IMR-90 (cell line): ENCODE measurements at regions not wholly inside any gene's neighbourhood (a gene's known extent, or its start where the extent isn't known, plus 50 kb on each side); places are given as distances from the start of the nearest gene placed in this dataset.

Experiments
- ATAC-seq: fragments of 200-7000 bp; cut with Tn5 transposase; 2 replicates; pipeline ENCODE4 v1.9.1; 2020; ENCODE audit warnings: low read depth, mild to moderate bottlenecking, moderate library complexity
- BruUV-seq: library from RNA; stranded (reverse); fragments of 400-500 nt; replicated peaks from 2 replicates; lab custom pipeline; 2021; lab: Mats Ljungman, UMichigan
- CTCF ChIA-PET: fragments of 300-600 bp; formaldehyde crosslinking; extraction: SDS; loops from one replicate; lab custom pipeline; 2021; ENCODE audit warnings: antibody characterized with exemption; lab: Yijun Ruan, JAX
- POLR2A ChIA-PET: fragments of 300-600 bp; sonication (Branson Sonifier 250); formaldehyde crosslinking; loops from one replicate; lab custom pipeline; 2022; ENCODE audit warnings: antibody characterized with exemption; ENCODE audit not compliant: unreplicated experiment; lab: Charles Lee
- DNase-seq: peaks from one replicate; pipeline ENCODE4 v3.0.0; 2013
- H2AFZ ChIP-seq: replicated peaks from 2 replicates; pipeline ENCODE3; 2013; ENCODE audit warnings: low read length, mild to moderate bottlenecking; ENCODE audit not compliant: poor library complexity
- H2AK5ac ChIP-seq: 2 replicates; pipeline ENCODE4 v1.6.1; 2013; ENCODE audit warnings: low read depth, low read length, inconsistent platforms
- H2AK9ac ChIP-seq: replicated peaks from 2 replicates; pipeline ENCODE3; 2013; ENCODE audit warnings: mild to moderate bottlenecking, low read depth, low read length, moderate library complexity; ENCODE audit not compliant: poor library complexity
- H2BK120ac ChIP-seq: 2 replicates; pipeline ENCODE4 v1.6.1; 2013; ENCODE audit warnings: low read depth, low read length, inconsistent platforms
- H2BK15ac ChIP-seq: 3 replicates; pipeline ENCODE4 v1.6.1; 2013; ENCODE audit warnings: low read depth, low read length, inconsistent platforms
- H2BK20ac ChIP-seq: 2 replicates; pipeline ENCODE4 v1.6.1; 2013; ENCODE audit warnings: low read depth, mild to moderate bottlenecking, inconsistent platforms, low read length, moderate library complexity
- H2BK5ac ChIP-seq: 2 replicates; pipeline ENCODE4 v1.6.1; 2013; ENCODE audit warnings: mild to moderate bottlenecking, low read depth, low read length, inconsistent platforms; ENCODE audit not compliant: poor library complexity, severe bottlenecking
- H3K14ac ChIP-seq: replicated peaks from 2 replicates; pipeline ENCODE4 v1.6.1; 2013; ENCODE audit warnings: low read depth, low read length, inconsistent platforms
- H3K18ac ChIP-seq: 2 replicates; pipeline ENCODE4 v1.6.1; 2013; ENCODE audit warnings: low read depth, low read length, control low read depth
- H3K23ac ChIP-seq: 2 replicates; pipeline ENCODE4 v1.6.1; 2013; ENCODE audit warnings: low read depth, low read length, inconsistent platforms
- H3K27ac ChIP-seq: 2 replicates; pipeline ENCODE4 v1.5.1; 2013; ENCODE audit warnings: mild to moderate bottlenecking, control low read depth, low read length; ENCODE audit not compliant: insufficient read depth
- H3K27me3 ChIP-seq: 2 replicates; pipeline ENCODE4 v1.6.1; 2013; ENCODE audit warnings: low read length; ENCODE audit not compliant: control insufficient read depth, insufficient read depth
- H3K36me3 ChIP-seq: 2 replicates; pipeline ENCODE4 v1.6.1; 2013; ENCODE audit warnings: low read length, mixed read lengths; ENCODE audit not compliant: control insufficient read depth, insufficient read depth
- H3K4ac ChIP-seq: 2 replicates; pipeline ENCODE4 v1.6.1; 2013; ENCODE audit warnings: low read depth, low read length, inconsistent platforms
- H3K4me1 ChIP-seq: 2 replicates; pipeline ENCODE4 v1.6.1; 2013; ENCODE audit warnings: low read length, mixed read lengths; ENCODE audit not compliant: control insufficient read depth, insufficient read depth
- H3K4me2 ChIP-seq: 2 replicates; pipeline ENCODE4 v1.6.1; 2013; ENCODE audit warnings: low read depth, mild to moderate bottlenecking, control low read depth, low read length, moderate library complexity
- H3K4me3 ChIP-seq: 2 replicates; pipeline ENCODE4 v1.5.1; 2013; ENCODE audit warnings: low read depth, mild to moderate bottlenecking, control low read depth, low read length, moderate library complexity; ENCODE audit not compliant: insufficient read depth
- H3K56ac ChIP-seq: 2 replicates; pipeline ENCODE4 v1.6.1; 2013; ENCODE audit warnings: low read length, inconsistent platforms; ENCODE audit not compliant: insufficient read depth; ENCODE audit errors: extremely low read depth
- H3K79me1 ChIP-seq, 2 experiments: 2 replicates each; pipeline ENCODE4 v1.6.1; 2013; ENCODE audit warnings: low read length in 2 of 2, inconsistent platforms in 1 of 2, low read depth in 1 of 2
- H3K9ac ChIP-seq: 2 replicates; pipeline ENCODE4 v1.6.1; 2013; ENCODE audit warnings: low read depth, low read length, control low read depth
- H3K9me1 ChIP-seq: 2 replicates; pipeline ENCODE4 v1.6.1; 2013; ENCODE audit warnings: low read length, inconsistent platforms; ENCODE audit not compliant: insufficient read depth
- H3K9me3 ChIP-seq: 2 replicates; pipeline ENCODE4 v1.6.1; 2013; ENCODE audit warnings: low read length; ENCODE audit not compliant: control insufficient read depth, insufficient read depth
- H4K20me1 ChIP-seq: 2 replicates; pipeline ENCODE4 v1.6.1; 2013; ENCODE audit warnings: low read length, inconsistent platforms; ENCODE audit not compliant: insufficient read depth
- H4K5ac ChIP-seq: 2 replicates; pipeline ENCODE4 v1.6.1; 2013; ENCODE audit warnings: mild to moderate bottlenecking, low read depth, low read length, control low read depth
- H4K8ac ChIP-seq, 2 experiments: 2 replicates each; pipeline ENCODE4 v1.6.1; 2013; ENCODE audit warnings: low read depth in 2 of 2, low read length in 2 of 2, control low read depth in 1 of 2, inconsistent platforms in 1 of 2
- H4K91ac ChIP-seq: 2 replicates; pipeline ENCODE4 v1.6.1; 2013; ENCODE audit warnings: low read depth, low read length, inconsistent platforms; ENCODE audit not compliant: insufficient read depth
- BHLHE40 ChIP-seq: fragments of 150-350 bp; IDR thresholded peaks from 2 replicates; pipeline ENCODE4 v1.6.1; 2016; ENCODE audit warnings: mild to moderate bottlenecking, low read depth, low read length
- CEBPB ChIP-seq: IDR thresholded peaks from 2 replicates; pipeline ENCODE4 v1.6.1; 2012; ENCODE audit warnings: low read depth, low read length, improper control_type of control experiment
- CHD1 ChIP-seq: IDR thresholded peaks from 2 replicates; pipeline ENCODE4 v1.6.1; 2012; ENCODE audit warnings: low read depth, low read length, improper control_type of control experiment
- CTCF ChIP-seq: conservative IDR thresholded peaks from 2 replicates; pipeline ENCODE4 v1.5.1; 2012; ENCODE audit warnings: mild to moderate bottlenecking, low read depth, low read length, improper control_type of control experiment
- ELK1 ChIP-seq: fragments of 150-350 bp; IDR thresholded peaks from 2 replicates; pipeline ENCODE4 v1.6.1; 2016; ENCODE audit warnings: low read depth, mild to moderate bottlenecking, low read length, moderate library complexity, borderline replicate concordance
- FOS ChIP-seq: fragments of 150-350 bp; IDR thresholded peaks from 2 replicates; pipeline ENCODE4 v1.6.1; 2016; ENCODE audit warnings: low read depth, low read length
- MAFK ChIP-seq: IDR thresholded peaks from 2 replicates; pipeline ENCODE4 v1.6.1; 2012; ENCODE audit warnings: low read depth, low read length, improper control_type of control experiment
- MAZ ChIP-seq: IDR thresholded peaks from 2 replicates; pipeline ENCODE4 v1.6.1; 2012; ENCODE audit warnings: low read depth, mild to moderate bottlenecking, low read length, improper control_type of control experiment, moderate library complexity, borderline replicate concordance
- MXI1 ChIP-seq: IDR thresholded peaks from 2 replicates; pipeline ENCODE4 v1.6.1; 2012; ENCODE audit warnings: low read depth, mild to moderate bottlenecking, low read length, moderate library complexity, borderline replicate concordance
- NFE2L2 ChIP-seq: fragments of 150-350 bp; IDR thresholded peaks from 2 replicates; pipeline ENCODE4 v1.6.1; 2016; ENCODE audit warnings: low read depth, mild to moderate bottlenecking, low read length
- POLR2A ChIP-seq: IDR thresholded peaks from 2 replicates; pipeline ENCODE4 v1.6.1; 2012; ENCODE audit warnings: mild to moderate bottlenecking, low read depth, low read length
- RAD21 ChIP-seq: IDR thresholded peaks from 2 replicates; pipeline ENCODE4 v1.6.1; 2012; ENCODE audit warnings: low read length, improper control_type of control experiment
- RCOR1 ChIP-seq: IDR thresholded peaks from 2 replicates; pipeline ENCODE4 v1.6.1; 2012; ENCODE audit warnings: mild to moderate bottlenecking, low read length, improper control_type of control experiment; ENCODE audit not compliant: insufficient replicate concordance
- RFX5 ChIP-seq: IDR thresholded peaks from 2 replicates; pipeline ENCODE4 v1.8.0; 2012; ENCODE audit warnings: low read depth, mild to moderate bottlenecking, low read length, moderate library complexity
- SMC3 ChIP-seq: fragments of 150-350 bp; IDR thresholded peaks from 2 replicates; pipeline ENCODE4 v1.6.1; 2016; ENCODE audit warnings: low read depth, mild to moderate bottlenecking, antibody characterized with exemption, low read length, moderate library complexity
- USF2 ChIP-seq: fragments of 150-350 bp; IDR thresholded peaks from 2 replicates; pipeline ENCODE4 v1.6.1; 2017; ENCODE audit warnings: mild to moderate bottlenecking, antibody characterized with exemption, low read length, low read depth
- WGBS, 2 experiments: methylation state at CpG; one replicate each; pipeline versions ENCODE4 v1.1.5 to v1.1.7; 2013; ENCODE audit warnings: missing lambda C conversion rate in 2 of 2; ENCODE audit not compliant: insufficient read length in 1 of 2; ENCODE audit errors: extremely low coverage in 2 of 2; 5-methylcytosine and 5-hydroxymethylcytosine counted together
- dilution Hi-C: fragments of 300-500 bp; cut with HindIII; formaldehyde crosslinking; loops from one replicate; pipeline ENCODE4 v1.14.3; 2018; ENCODE audit warnings: low sequenced_read_pairs; ENCODE audit not compliant: unreplicated experiment
- in situ Hi-C: fragments of 300-500 bp; cut with MboI; formaldehyde crosslinking; loops from 3 replicates; pipeline ENCODE4 v1.14.3; 2019; ENCODE audit warnings: low sequenced_read_pairs, inconsistent platforms, mixed read lengths
- intact Hi-C: fragments of 100-400 bp; cut with micrococcal nuclease; formaldehyde crosslinking; loops from 2 replicates; pipeline ENCODE4 v1.10.0; 2022

GRCh38 chr2:41068740-41069139 lies 616.9 kb upstream of the SLC8A1 start:
- no peak overlapping the region for H2BK120ac ChIP-seq
- no peaks in the 10 kb centered on the region for H3K4me1 ChIP-seq
- H3K9ac ChIP-seq: no peak overlapping the region
- dilution Hi-C loops: no loop called here
- no TSS peak for BruUV-seq
- WGBS, 2 experiments: no CpG with 5 or more reads among the region's 3 CpGs
- no peak overlapping the region for H2BK20ac ChIP-seq
- no peak overlapping the region for H4K91ac ChIP-seq
- ATAC-seq (no peak), DNase-seq (no peak)
- in situ Hi-C loops: no loop called here
- H3K18ac ChIP-seq: no peak overlapping the region
- no peak overlapping the region for H3K14ac ChIP-seq
- intact Hi-C loops: no loop called here
- no peak overlapping the region for H2BK5ac ChIP-seq
- no peak overlapping the region for H3K56ac ChIP-seq
- no peak overlapping the region for H3K4ac ChIP-seq
- H4K5ac ChIP-seq: no peak overlapping the region
- no peak overlapping the region for H2AFZ ChIP-seq
- no peaks in the 10 kb centered on the region for H3K9me1 ChIP-seq
- H3K27ac ChIP-seq: no peak overlapping the region
- no peak overlapping the region for H2AK5ac ChIP-seq
- H2AK9ac ChIP-seq: no peak overlapping the region
- no peaks in the 10 kb centered on the region for H3K79me1 ChIP-seq
- H3K9me3 ChIP-seq: no peaks in the 10 kb centered on the region
- no peak overlapping the region for H3K4me2 ChIP-seq
- H3K4me3 ChIP-seq: no peak overlapping the region
- POLR2A ChIA-PET: no interaction called here
- CTCF ChIA-PET: no interaction called here
- no peak overlapping the region for H3K23ac ChIP-seq
- H4K20me1 ChIP-seq: no peaks in the 10 kb centered on the region
- H2BK15ac ChIP-seq: no peak overlapping the region
- no peaks in the 10 kb centered on the region for H3K27me3 ChIP-seq
- no peak overlapping the region for H4K8ac ChIP-seq
- TF ChIP-seq NFE2L2 (no peak), CHD1 (no peak), RCOR1 (no peak), POLR2A (no peak), RAD21 (no peak), MAFK (no peak), MAZ (no peak), BHLHE40 (no peak), USF2 (no peak), CTCF (no peak), RFX5 (no peak), ELK1 (no peak), MXI1 (no peak), SMC3 (no peak), CEBPB (no peak), FOS (no peak)
- no peaks in the 10 kb centered on the region for H3K36me3 ChIP-seq
